NCI-H128 (cell line): ENCODE measurements at regions not wholly inside any gene's neighbourhood (a gene's known extent, or its start where the extent isn't known, plus 50 kb on each side); places are given as distances from the start of the nearest gene placed in this dataset.
"Not testable (repeated sequence)": the region's sequence is repeated elsewhere in the genome, so short reads cannot be mapped to it uniquely, and the experiment has no call there.

Experiments
- DNase-seq: peaks from one replicate; lab custom pipeline; 2025; ENCODE audit not compliant: unreplicated experiment; lab: John Stamatoyannopoulos, UW

DNA sequence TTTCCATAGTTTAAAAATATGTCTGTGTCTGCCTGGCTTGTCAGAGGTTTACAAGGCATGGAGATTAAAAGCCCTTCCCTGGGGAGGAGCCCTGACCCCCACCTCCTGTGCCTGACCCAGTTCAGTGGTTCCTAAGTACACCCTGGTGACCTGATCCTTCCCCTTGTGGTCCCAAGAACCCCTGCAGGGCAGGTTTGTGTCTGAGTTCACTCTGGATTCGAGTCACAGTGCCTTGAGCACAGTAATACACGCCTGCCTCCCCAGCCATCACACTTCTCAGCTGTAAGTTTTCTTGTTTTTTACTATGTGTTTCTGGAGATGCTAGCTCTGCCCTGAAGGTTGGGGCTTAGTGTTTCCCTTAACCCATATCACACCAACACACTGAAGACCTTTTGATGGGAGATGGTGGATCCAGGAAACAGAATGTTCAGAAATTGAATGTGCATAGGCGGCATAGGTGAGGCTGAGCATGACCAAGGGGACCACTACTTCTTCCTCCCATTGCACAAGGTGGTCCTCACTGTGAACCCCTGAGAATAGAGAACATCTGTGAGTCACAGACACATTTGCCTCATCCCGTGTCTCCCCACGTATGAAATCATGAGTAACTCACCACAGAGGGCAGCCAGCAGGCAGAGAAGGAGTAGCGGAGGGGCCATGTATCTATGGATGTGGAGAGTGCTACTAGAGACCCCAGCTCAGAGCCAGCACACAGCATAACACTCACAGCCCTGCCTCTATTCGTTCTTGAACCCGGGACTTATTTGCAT, 962.9 kb downstream of the TMEM121 start:
- DNase-seq: no peak

- no peak for DNase-seq
These were observed 964.1 kb downstream of the TMEM121 start for GRCh38 chr14:106490442-106490841.

DNA sequence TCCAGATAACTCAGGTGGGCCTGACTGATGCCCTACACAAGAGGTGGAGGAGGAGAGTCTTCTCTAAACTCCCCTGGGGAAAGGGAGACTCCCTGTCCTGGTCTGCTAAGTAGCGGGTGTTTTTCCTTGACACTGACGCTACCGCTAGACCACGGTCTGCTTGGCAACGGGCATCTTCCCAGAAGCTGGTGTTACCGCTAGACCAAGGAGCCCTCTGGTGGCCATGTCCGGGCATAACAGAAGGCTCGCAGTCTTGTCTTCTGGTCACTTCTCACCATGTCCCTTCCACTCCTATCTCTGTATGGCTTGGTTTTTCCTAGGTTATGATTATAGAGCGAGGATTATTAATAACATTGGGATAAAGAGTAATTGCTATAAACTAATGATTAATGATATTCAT, 965.5 kb downstream of the TMEM121 start:
- no peak for DNase-seq

GRCh38 chr14:106493962-106494823, 967.8 kb downstream of the TMEM121 start:
- no peak for DNase-seq

GRCh38 chr14:106500571-106500970, 974.2 kb downstream of the TMEM121 start:
- no peak for DNase-seq

DNA sequence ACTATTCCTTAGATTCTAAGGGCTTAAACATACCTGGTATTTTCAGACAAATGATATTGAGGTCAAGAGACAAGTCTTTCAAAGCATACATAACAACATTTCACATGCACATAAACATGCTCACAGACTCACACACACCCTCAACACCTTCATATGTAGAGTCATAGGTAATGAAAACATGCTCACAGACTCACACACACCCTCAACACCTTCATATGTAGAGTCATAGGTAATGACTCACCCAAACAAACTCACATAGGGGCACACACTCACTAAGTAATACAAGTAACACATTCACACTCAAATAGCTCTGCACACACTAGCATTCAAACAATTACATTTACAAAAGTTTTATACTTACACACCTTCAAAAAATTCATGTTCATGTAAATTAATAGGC, 975.5 kb downstream of the TMEM121 start:
- no peak for DNase-seq

DNA sequence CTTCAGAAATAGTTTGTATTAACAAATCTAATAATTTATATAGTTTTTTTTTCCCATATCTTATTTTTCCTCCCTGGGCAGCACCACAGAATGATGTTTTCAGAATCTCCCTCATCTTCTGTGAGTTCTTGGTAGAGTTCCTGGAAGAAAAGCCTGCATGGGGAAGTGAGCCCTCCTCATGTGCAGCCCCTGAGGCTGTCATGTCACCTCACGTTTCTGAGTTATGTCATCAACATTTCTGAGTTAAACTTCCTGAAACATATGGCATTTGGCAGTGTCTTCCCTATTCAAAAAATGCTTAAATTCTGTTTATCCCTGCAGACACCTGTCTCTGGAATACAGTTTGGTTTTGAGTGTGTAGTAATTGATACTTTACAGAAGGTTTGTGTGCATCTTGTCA, 979.0 kb downstream of the TMEM121 start:
- DNase-seq: no peak

DNA sequence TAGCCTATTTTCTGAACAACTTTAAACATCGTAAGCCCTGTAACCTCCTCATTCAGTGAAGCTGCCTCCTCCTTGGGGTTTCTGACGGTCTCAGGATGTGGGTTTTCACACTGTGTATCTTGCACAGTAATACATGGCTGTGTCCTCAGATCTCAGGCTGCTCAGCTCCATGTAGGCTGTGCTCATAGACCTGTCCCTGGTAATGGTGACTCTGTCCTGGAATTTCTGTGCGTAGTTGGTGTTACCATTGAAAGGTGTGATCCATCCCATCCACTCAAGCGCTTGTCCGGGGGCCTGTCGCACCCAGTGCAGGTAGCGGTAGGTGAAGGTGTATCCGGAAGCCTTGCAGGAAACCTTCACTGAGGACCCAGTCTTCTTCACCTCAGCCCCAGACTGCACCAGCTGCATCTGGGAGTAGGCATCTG, 980.5 kb downstream of the TMEM121 start:
- DNase-seq: no peak

DNA sequence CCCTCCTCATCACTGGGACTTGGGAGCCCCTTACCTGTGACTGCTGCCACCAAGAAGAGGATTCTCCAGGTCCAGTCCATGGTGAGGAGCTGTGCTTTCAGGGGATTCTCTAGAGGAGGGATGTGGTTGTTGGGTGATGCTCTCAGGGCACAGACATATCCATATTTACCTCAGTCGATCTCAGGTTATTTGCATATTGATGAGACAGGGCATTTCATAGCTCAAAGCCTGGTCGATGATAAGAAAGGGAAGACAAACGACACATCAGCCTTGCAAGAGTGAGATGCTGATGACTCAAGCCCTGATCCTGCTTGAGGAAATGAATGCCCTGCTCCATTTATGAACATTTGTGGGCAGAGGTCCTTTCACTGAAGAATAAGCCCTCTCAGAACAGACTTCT, 981.0 kb downstream of the TMEM121 start:
- no peak for DNase-seq

DNA sequence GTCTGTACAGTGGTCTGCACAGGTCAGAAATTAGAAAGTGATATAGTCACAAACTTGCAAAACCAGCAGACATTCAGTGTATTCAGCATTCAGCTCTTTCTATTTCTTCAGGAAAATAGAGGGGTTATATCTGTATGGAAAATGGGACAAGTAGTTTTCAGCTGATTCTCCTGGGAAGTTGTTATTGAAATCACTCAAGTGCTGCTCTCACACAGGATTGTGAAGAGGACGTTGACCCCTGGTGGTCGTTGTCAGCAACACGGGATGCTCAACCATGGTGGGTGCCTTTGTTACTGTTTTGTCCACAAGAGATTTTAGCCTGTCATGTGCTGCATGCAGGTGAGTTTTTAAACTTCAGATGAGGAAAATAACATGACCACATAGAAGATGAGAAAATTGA, 981.8 kb downstream of the TMEM121 start:
- no peak for DNase-seq

DNA sequence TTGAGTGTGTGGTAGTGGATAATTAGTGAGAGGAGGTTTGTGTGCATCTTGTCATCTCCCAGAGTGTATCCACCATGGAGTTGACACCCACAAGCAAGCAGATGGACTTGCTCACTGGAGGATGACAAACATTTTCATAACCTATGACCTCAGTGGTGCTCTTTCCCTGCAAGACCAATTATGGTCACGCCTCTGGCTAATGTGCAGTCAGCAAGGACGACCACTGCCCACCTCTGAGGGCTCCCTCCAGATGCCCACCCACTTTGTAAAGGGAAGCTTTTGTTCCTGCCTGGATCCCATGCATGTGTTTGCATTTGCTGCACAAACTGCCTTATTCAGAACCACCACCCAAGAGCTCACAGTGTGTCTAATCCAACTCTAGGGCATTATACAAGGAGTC, 982.8 kb downstream of the TMEM121 start:
- DNase-seq: no peak

DNA sequence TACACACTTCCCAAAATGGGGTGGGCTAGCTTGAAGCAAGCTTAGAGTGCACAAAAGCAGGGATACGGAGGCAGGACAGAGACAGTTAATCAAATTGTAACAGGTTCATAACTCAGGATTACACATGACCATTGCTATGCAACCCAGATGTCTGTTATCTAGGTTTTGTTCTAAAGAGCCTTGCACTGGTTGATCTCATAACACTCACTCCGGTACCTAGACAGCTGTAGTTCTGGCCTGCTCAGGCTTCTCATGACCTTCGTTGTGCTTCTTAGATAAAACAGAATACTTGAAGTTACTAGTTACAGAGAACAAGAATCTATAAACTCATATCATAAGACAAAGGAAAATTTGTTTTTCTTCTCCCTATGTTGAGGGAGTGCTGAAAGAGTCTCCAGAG, 983.4 kb downstream of the TMEM121 start:
- DNase-seq: no peak

DNA sequence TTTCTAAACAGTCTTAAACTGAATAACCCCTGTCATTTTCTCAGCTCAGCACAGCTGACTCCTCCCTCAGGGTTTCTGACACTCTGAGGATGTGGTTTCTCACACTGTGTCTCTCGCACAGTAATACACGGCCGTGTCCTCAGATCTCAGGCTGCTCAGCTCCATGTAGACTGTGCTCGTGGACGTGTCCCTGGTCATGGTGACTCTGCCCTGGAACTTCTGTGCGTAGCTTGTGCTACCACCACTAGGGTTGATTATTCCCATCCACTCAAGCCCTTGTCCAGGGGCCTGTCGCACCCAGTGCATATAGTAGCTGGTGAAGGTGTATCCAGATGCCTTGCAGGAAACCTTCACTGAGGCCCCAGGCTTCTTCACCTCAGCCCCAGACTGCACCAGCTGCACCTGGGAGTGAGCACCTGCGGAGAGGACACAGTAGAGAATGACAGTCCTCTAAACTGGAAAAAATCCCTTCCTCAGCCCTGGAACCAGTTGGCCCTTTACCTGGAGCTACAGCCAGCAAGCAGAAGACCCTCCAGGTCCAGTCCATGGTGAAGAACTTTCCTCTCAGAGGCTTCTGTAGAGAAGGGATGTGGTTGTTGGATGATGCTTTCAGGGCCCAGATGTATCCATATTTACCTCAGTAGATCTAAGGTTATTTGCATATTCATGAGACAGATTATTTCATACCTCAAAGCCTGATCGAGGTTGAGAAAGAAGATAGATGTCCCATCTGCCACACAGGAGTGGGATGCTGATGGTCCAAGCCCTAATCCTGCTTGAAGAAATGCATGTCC, 984.8 kb downstream of the TMEM121 start:
- DNase-seq: no peak

GRCh38 chr14:106511800-106512198, 985.4 kb downstream of the TMEM121 start:
- DNase-seq: no peak

- no peak for DNase-seq
These were observed 986.9 kb downstream of the TMEM121 start for GRCh38 chr14:106513302-106513701.

GRCh38 chr14:106518054-106518943, 991.9 kb downstream of the TMEM121 start:
- no peak for DNase-seq

- not testable (repeated sequence) for DNase-seq
These were observed 995.7 kb downstream of the TMEM121 start for GRCh38 chr14:106522118-106522517.

GRCh38 chr14:106522990-106523389, 996.6 kb downstream of the TMEM121 start:
- DNase-seq: no peak

GRCh38 chr14:106528717-106529116, 1002.3 kb downstream of the TMEM121 start:
- no peak for DNase-seq

DNA sequence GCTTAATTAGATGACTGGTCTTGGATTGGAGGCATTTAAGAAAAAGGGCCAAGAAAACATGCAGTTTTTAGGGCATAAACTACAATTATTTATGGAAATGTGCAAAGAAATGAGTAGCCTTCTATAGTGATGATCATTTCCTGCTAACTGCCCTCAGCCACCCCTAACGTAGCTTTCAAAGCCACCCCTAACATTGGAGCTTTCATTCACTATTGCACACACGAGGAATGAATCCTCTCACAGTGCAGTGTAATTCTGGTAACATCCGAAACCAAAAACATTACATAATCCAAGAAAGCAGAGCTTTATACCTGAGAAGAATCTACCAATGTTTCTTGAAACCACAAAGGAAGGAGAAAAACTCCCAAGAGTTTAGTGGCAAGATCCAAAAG, 1003.6 kb downstream of the TMEM121 start:
- no peak for DNase-seq
